ENCODE measurements at regions not wholly inside any gene's neighbourhood (a gene's known extent, or its start where the extent isn't known, plus 50 kb on each side); places are given as distances from the start of the nearest gene placed in this dataset.
A peak's percentile ranks its signal among the peaks of the same experiment; 100 is the strongest.
"Not testable (repeated sequence)": the region's sequence is repeated elsewhere in the genome, so short reads cannot be mapped to it uniquely, and the experiment has no call there.

DNA sequence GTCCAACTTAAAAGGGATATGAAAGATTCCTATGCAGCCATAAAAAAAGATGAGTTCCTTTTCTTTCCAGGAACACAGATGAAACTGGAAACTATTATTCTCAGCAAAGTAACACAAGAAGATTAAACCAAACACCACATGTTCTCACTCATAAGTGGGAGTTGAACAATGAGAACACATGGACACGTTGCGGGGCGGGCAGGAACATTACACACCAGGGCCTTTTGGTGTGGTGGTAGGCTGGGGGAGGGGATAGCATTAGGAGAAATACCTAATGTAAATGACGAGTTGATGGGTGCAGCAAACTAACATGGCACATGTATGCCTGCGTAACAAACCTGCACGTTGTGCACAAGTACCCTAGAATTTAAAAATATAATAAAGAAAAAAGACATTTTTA is 516.1 kb downstream of the LRRC70 start:
- TF ChIP-seq POLR2A (IDR thresholded peaks at IDR 0.05; ENCODE audit: low read length) (no peak), GATA1 (IDR thresholded peaks at IDR 0.05; ENCODE audit: low read depth, low read length) (no peak)
- DNase-seq, result no peak

DNA sequence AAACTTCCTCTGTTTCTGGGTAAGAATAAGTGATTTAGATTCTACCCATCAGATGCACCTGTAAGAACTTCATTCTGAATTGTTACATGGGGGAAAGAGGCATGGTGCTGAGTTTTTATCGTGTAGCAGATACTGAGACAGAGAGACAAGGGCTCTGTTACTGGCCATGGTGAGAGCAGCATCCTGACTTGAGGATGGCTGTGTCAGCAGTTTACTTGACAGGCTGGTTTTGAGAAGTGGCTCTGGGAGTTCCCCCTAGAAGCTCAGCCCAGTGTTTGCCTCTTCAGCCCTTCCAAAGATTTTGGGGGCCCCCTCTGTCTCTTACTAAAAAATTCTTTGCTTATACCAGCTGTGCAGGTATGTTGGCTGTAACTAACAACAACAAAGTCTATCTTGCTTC is 510.5 kb downstream of the LRRC70 start:
- TF ChIP-seq GATA1 (IDR thresholded peaks at IDR 0.05; ENCODE audit: low read depth, low read length) (no peak), POLR2A (IDR thresholded peaks at IDR 0.05; ENCODE audit: low read length) (no peak)
- DNase-seq, result no peak

GRCh38 chr5:63085561-63085960 is 506.9 kb downstream of the LRRC70 start:
- no peak for TF ChIP-seq POLR2A (IDR thresholded peaks at IDR 0.05; ENCODE audit: low read length)
- no peak for TF ChIP-seq GATA1 (IDR thresholded peaks at IDR 0.05; ENCODE audit: low read depth, low read length)

GRCh38 chr5:63083689-63084088 is 505.1 kb downstream of the LRRC70 start:
- DNase-seq, result not testable (repeated sequence)

More at GRCh38 chr5:63085561-63085960, 506.9 kb downstream of the LRRC70 start:
- no peak for DNase-seq

- TF ChIP-seq POLR2A (IDR thresholded peaks at IDR 0.05; ENCODE audit: low read length), result no peak
- no peak for TF ChIP-seq GATA1 (IDR thresholded peaks at IDR 0.05; ENCODE audit: low read depth, low read length)
- no peak for DNase-seq
Observed at GRCh38 chr5:63081402-63081801, 502.8 kb downstream of the LRRC70 start.

- TF ChIP-seq GATA1 (IDR thresholded peaks at IDR 0.05; ENCODE audit: low read depth, low read length) (no peak), POLR2A (IDR thresholded peaks at IDR 0.05; ENCODE audit: low read length) (no peak)
- DNase-seq, result no peak
Observed at GRCh38 chr5:63070001-63070400, 491.4 kb downstream of the LRRC70 start.

DNA sequence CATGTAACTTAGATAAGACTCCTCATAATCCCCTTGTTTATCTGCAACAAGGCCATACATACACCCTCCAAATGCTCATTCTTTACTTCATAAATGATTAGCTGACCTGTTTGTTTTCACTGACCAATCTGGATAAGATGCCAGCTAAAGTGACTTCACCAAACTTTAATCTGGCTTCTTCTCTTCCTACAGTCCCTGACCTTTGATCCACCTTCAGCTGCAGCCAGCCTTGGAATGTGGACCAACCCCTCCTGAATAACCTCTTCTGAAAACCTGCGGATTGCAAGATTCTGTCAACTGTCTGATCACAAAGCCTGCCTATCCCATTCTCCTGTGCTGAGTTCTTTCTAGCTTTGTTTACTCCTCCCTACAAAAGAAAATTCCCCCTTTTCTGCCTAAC is 476.8 kb downstream of the LRRC70 start:
- no peak for DNase-seq
- TF ChIP-seq GATA1 (IDR thresholded peaks at IDR 0.05; ENCODE audit: low read depth, low read length), result no peak

GRCh38 chr5:63053019-63053638 is 474.5 kb downstream of the LRRC70 start:
- no peak for DNase-seq
- TF ChIP-seq POLR2A (IDR thresholded peaks at IDR 0.05; ENCODE audit: low read length), result no peak
- TF ChIP-seq GATA1 (IDR thresholded peaks at IDR 0.05; ENCODE audit: low read depth, low read length), result no peak

DNA sequence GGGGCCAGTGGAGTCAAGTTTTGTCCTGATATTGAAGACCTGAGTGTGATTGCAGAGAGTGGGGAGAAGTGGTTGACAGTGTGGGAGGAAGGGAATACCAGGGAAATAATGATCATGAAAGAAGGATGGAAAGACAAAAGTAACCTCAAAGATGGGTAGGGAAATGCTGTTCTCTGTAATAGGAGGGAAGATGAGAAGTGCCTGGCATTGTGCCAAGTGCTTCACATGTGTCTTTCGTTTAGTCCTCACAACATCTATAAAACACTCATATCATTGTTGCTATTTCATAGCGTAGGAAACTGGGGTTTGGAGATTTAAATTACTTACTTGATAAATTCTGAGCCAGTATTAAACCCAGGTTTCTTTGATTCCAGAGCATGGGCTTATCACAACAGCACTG is 472.3 kb downstream of the LRRC70 start:
- TF ChIP-seq GATA1 (IDR thresholded peaks at IDR 0.05; ENCODE audit: low read depth, low read length) (no peak), POLR2A (IDR thresholded peaks at IDR 0.05; ENCODE audit: low read length) (no peak)
- DNase-seq, result peak; percentile 2 to 17

DNA sequence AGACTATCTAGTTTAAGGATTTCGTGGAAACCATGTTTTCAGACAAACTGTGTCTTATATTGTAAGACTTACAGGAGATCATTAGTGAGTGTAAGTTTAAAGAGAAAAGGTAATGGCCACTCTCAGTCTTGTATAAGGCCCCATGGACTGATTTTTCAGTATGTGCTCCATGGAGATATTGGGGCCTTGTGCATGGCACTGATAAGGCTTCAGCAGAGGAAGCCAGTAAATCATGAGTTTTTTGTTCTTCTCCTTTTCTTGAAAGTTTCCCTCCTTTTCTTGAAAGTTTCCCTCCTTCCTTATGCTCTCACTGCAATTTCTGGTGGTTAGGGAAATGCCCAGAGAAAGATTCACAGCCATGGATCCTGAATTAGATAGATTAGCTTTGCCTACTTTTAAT is 471.3 kb downstream of the LRRC70 start:
- TF ChIP-seq GATA1 (IDR thresholded peaks at IDR 0.05; ENCODE audit: low read depth, low read length) (no peak), POLR2A (IDR thresholded peaks at IDR 0.05; ENCODE audit: low read length) (no peak)
- DNase-seq, result peak; percentile 26 to 58

GRCh38 chr5:63043792-63044191 is 465.2 kb downstream of the LRRC70 start:
- TF ChIP-seq POLR2A (IDR thresholded peaks at IDR 0.05; ENCODE audit: low read length) (no peak), GATA1 (IDR thresholded peaks at IDR 0.05; ENCODE audit: low read depth, low read length) (no peak)
- no peak for DNase-seq

GRCh38 chr5:63032343-63032742 is 453.7 kb downstream of the LRRC70 start:
- no peak for DNase-seq
- TF ChIP-seq GATA1 (IDR thresholded peaks at IDR 0.05; ENCODE audit: low read depth, low read length) (no peak), POLR2A (IDR thresholded peaks at IDR 0.05; ENCODE audit: low read length) (no peak)

DNA sequence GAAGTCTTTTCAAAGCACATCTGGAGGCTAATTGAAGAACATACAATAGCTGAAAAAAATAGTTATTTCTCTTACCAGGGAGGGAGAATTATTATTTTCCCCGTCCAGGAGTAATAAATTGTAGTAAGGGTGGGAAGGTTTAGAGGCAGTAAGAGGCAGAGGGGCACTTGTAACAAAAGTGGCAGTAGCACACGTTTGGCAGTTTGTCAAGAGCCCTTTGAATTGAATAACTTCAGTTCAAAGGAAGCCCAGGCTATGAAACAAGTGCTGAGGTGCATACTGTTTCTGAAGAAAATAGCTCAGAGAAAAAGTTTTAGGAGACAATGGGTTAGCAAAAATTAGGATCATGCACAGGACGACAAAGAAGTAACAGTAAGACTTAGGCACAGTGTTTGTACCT is 451.3 kb downstream of the LRRC70 start:
- TF ChIP-seq POLR2A (IDR thresholded peaks at IDR 0.05; ENCODE audit: low read length), result no peak
- no peak for TF ChIP-seq GATA1 (IDR thresholded peaks at IDR 0.05; ENCODE audit: low read depth, low read length)
- DNase-seq, result no peak

- DNase-seq, result no peak
- TF ChIP-seq GATA1 (IDR thresholded peaks at IDR 0.05; ENCODE audit: low read depth, low read length), result no peak
- no peak for TF ChIP-seq POLR2A (IDR thresholded peaks at IDR 0.05; ENCODE audit: low read length)
Observed at GRCh38 chr5:63025679-63026078, 447.1 kb downstream of the LRRC70 start.

- DNase-seq, result no peak
- TF ChIP-seq POLR2A (IDR thresholded peaks at IDR 0.05; ENCODE audit: low read length) (no peak), GATA1 (IDR thresholded peaks at IDR 0.05; ENCODE audit: low read depth, low read length) (no peak)
Observed at GRCh38 chr5:63022403-63022802, 443.8 kb downstream of the LRRC70 start.

GRCh38 chr5:63011158-63011557 is 432.5 kb downstream of the LRRC70 start:
- DNase-seq, result no peak
- no peak for TF ChIP-seq POLR2A (IDR thresholded peaks at IDR 0.05; ENCODE audit: low read length)
- no peak for TF ChIP-seq GATA1 (IDR thresholded peaks at IDR 0.05; ENCODE audit: low read depth, low read length)
